GM12874 (cell line): ENCODE measurements at regions not wholly inside any gene's neighbourhood (a gene's known extent, or its start where the extent isn't known, plus 50 kb on each side); places are given as distances from the start of the nearest gene placed in this dataset.

Experiments used
- CTCF ChIP-seq: IDR thresholded peaks from 2 replicates; pipeline ENCODE4 v1.5.1; 2011; ENCODE audit warnings: low read depth, mild to moderate bottlenecking, control low read depth, low read length, moderate library complexity; ENCODE audit not compliant: insufficient read depth

- TF ChIP-seq CTCF = no peak
Observed at GRCh38 chr18:75525331-75525730, 97.8 kb upstream of the SMIM21 start.

- TF ChIP-seq CTCF = no peak
Observed at GRCh38 chr18:75524841-75525240, 97.3 kb upstream of the SMIM21 start.

GRCh38 chr18:75524181-75524580, 96.7 kb upstream of the SMIM21 start:
- no peak for TF ChIP-seq CTCF

- TF ChIP-seq CTCF = no peak
Observed at GRCh38 chr18:75521816-75522215, 94.3 kb upstream of the SMIM21 start.

- no peak for TF ChIP-seq CTCF
Observed at GRCh38 chr18:75518007-75518406, 90.5 kb upstream of the SMIM21 start.

- TF ChIP-seq CTCF = no peak
Observed at GRCh38 chr18:75517286-75517685, 89.8 kb upstream of the SMIM21 start.

- no peak for TF ChIP-seq CTCF
Observed at GRCh38 chr18:75507636-75508035, 80.1 kb upstream of the SMIM21 start.

GRCh38 chr18:75506913-75507312, 79.4 kb upstream of the SMIM21 start:
- no peak for TF ChIP-seq CTCF
